Keratinocyte (primary cell): ENCODE measurements at regions not wholly inside any gene's neighbourhood (a gene's known extent, or its start where the extent isn't known, plus 50 kb on each side); places are given as distances from the start of the nearest gene placed in this dataset.

Experiments
- DNase-seq: peaks from one replicate; pipeline ENCODE4 v3.0.0-alpha.2; 2011; ENCODE audit warnings: low read depth, missing footprints, low spot score
- FAIRE-seq: peaks from 2 replicates; lab custom pipeline; 2011; peaks lifted over from hg19 to GRCh38; lab: Jason Lieb, UNC
- H2AFZ ChIP-seq: 2 replicates; pipeline ENCODE4 v1.6.0; 2012; ENCODE audit warnings: low read length, control low read depth, inconsistent platforms; ENCODE audit not compliant: control insufficient read depth
- H3K27ac ChIP-seq: 2 replicates; pipeline ENCODE4 v1.5.1; 2011; ENCODE audit warnings: low read length; ENCODE audit not compliant: control insufficient read depth, insufficient read depth
- H3K27me3 ChIP-seq: 3 replicates; pipeline ENCODE4 v1.6.0; 2011; ENCODE audit warnings: low read length; ENCODE audit not compliant: control insufficient read depth, insufficient read depth; ENCODE audit errors: extremely low read depth
- H3K36me3 ChIP-seq, 2 experiments: 2 replicates in 1 of 2; 3 replicates in 1 of 2; pipeline ENCODE4 v1.5.1; 2011; ENCODE audit warnings: low read length in 2 of 2, mild to moderate bottlenecking in 1 of 2; ENCODE audit not compliant: control insufficient read depth in 2 of 2, insufficient read depth in 2 of 2; ENCODE audit errors: extremely low read depth in 1 of 2
- H3K4me1 ChIP-seq: 3 replicates; pipeline ENCODE4 v1.5.1; 2011; ENCODE audit warnings: low read length; ENCODE audit not compliant: control insufficient read depth, insufficient read depth; ENCODE audit errors: extremely low read depth
- H3K4me2 ChIP-seq: 3 replicates; pipeline ENCODE4 v1.6.0; 2011; ENCODE audit warnings: low read depth, low read length; ENCODE audit not compliant: control insufficient read depth, insufficient read depth; ENCODE audit errors: extremely low read depth
- H3K4me3 ChIP-seq, 3 experiments: fragments of 200-600 bp in 1 of 3; sonication (generic) in 1 of 3; 2 replicates in 2 of 3; 3 replicates in 1 of 3; pipeline ENCODE4 v1.5.1; 2011 to 2016; ENCODE audit warnings: low read length in 3 of 3, mild to moderate bottlenecking in 3 of 3, control low read depth in 2 of 3, inconsistent platforms in 1 of 3, low read depth in 1 of 3, mixed read lengths in 1 of 3, mixed run types in 1 of 3, moderate library complexity in 1 of 3; ENCODE audit not compliant: control insufficient read depth in 2 of 3, insufficient read depth in 2 of 3; ENCODE audit errors: extremely low read depth in 1 of 3
- H3K79me2 ChIP-seq: 2 replicates; pipeline ENCODE4 v1.6.0; 2012; ENCODE audit warnings: low read length; ENCODE audit not compliant: control insufficient read depth, insufficient read depth
- H3K9ac ChIP-seq: 3 replicates; pipeline ENCODE4 v1.6.0; 2011; ENCODE audit warnings: low read length; ENCODE audit not compliant: control insufficient read depth, insufficient read depth; ENCODE audit errors: extremely low read depth
- H3K9me1 ChIP-seq: 3 replicates; pipeline ENCODE4 v1.6.0; 2011; ENCODE audit warnings: low read length; ENCODE audit not compliant: control insufficient read depth, insufficient read depth; ENCODE audit errors: extremely low read depth
- H3K9me3 ChIP-seq: 2 replicates; pipeline ENCODE4 v1.5.1; 2012; ENCODE audit warnings: low read depth, low read length; ENCODE audit not compliant: control insufficient read depth
- H4K20me1 ChIP-seq: 3 replicates; pipeline ENCODE4 v1.6.0; 2011; ENCODE audit warnings: low read length; ENCODE audit not compliant: control insufficient read depth, insufficient read depth; ENCODE audit errors: extremely low read depth
- EZH2 ChIP-seq: IDR thresholded peaks from one replicate; pipeline ENCODE4 v1.6.1; 2012; ENCODE audit warnings: inconsistent platforms, mild to moderate bottlenecking, low read length, moderate library complexity
- dilution Hi-C: fragments of 300-500 bp; cut with MboI; formaldehyde crosslinking; loops from one replicate; pipeline ENCODE4 v1.7.0; 2020; ENCODE audit warnings: low sequenced_read_pairs; ENCODE audit not compliant: extremely low pct_ligation_motif_present
- TF ChIP-seq, protein P1 (sequence below), 3 experiments: IDR thresholded peaks in 1 of 3; conservative IDR thresholded peaks in 1 of 3; optimal IDR thresholded peaks in 1 of 3; 2 replicates in 2 of 3; 3 replicates in 1 of 3; pipeline versions ENCODE3 to v1.5.1; 2011; ENCODE audit warnings: low read length in 3 of 3, mild to moderate bottlenecking in 3 of 3, moderate library complexity in 2 of 3, control low read depth in 1 of 3, inconsistent platforms in 1 of 3; ENCODE audit not compliant: insufficient read depth in 2 of 3; ENCODE audit errors: extremely low read depth in 1 of 3

GRCh38 chrX:147846676-147847075 lies 65.0 kb upstream of the FMR1 start:
- H4K20me1 ChIP-seq, result no peaks in the 10 kb centered on the region
- TF ChIP-seq, protein P1, sequence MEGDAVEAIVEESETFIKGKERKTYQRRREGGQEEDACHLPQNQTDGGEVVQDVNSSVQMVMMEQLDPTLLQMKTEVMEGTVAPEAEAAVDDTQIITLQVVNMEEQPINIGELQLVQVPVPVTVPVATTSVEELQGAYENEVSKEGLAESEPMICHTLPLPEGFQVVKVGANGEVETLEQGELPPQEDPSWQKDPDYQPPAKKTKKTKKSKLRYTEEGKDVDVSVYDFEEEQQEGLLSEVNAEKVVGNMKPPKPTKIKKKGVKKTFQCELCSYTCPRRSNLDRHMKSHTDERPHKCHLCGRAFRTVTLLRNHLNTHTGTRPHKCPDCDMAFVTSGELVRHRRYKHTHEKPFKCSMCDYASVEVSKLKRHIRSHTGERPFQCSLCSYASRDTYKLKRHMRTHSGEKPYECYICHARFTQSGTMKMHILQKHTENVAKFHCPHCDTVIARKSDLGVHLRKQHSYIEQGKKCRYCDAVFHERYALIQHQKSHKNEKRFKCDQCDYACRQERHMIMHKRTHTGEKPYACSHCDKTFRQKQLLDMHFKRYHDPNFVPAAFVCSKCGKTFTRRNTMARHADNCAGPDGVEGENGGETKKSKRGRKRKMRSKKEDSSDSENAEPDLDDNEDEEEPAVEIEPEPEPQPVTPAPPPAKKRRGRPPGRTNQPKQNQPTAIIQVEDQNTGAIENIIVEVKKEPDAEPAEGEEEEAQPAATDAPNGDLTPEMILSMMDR (optimal IDR thresholded peaks at IDR 0.05 in 1 of 3, IDR thresholded peaks at IDR 0.05 in 1 of 3, conservative IDR thresholded peaks at IDR 0.05 in 1 of 3; ENCODE audit: extremely low read depth in 1 of 3, insufficient read depth in 2 of 3, low read length in 3 of 3), result no peak
- TF ChIP-seq EZH2, result no peak
- H3K27me3 ChIP-seq, result no peaks in the 10 kb centered on the region
- FAIRE-seq, result no peak
- no peaks in the 10 kb centered on the region for H3K9me1 ChIP-seq
- no peak overlapping the region for H2AFZ ChIP-seq
- H3K79me2 ChIP-seq, result no peaks in the 10 kb centered on the region
- no peaks in the 10 kb centered on the region for H3K36me3 ChIP-seq
- DNase-seq, result no peak
- no peak overlapping the region for H3K4me3 ChIP-seq
- H3K27ac ChIP-seq, result no peak overlapping the region
- no peaks in the 10 kb centered on the region for H3K4me1 ChIP-seq
- H3K9me3 ChIP-seq, result no peaks in the 10 kb centered on the region
- no peak overlapping the region for H3K4me2 ChIP-seq
- no peak overlapping the region for H3K9ac ChIP-seq
- dilution Hi-C loops, result no loop called here

DNA sequence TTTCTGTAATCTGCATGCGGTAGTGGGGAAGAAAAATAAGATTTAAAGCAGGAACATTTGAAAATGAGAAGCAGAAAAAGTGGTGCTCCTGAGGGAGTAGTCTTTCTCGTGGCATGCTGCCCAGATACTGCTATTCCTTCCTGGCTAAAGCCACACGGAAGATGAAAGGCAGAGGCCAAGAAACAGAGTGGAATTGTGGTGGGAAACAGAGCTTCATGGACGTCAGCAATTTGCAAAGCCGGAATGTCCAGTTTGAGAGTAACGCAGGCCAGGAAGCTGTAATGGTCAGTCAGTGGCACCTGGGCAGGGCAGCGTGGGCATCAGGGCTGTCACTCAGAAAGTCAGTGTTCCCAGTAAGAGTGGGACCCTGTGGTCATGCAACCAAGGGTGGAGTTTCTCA lies 63.7 kb upstream of the FMR1 start:
- no peaks in the 10 kb centered on the region for H3K27me3 ChIP-seq
- DNase-seq, result no peak
- dilution Hi-C loops, result no loop called here
- H3K36me3 ChIP-seq, result no peaks in the 10 kb centered on the region
- H3K9me3 ChIP-seq, result no peaks in the 10 kb centered on the region
- no peak overlapping the region for H3K4me2 ChIP-seq
- H3K9ac ChIP-seq, result no peak overlapping the region
- H3K9me1 ChIP-seq, result no peaks in the 10 kb centered on the region
- H3K4me1 ChIP-seq, result no peaks in the 10 kb centered on the region
- no peaks in the 10 kb centered on the region for H4K20me1 ChIP-seq
- no peak overlapping the region for H2AFZ ChIP-seq
- no peak overlapping the region for H3K27ac ChIP-seq
- no peaks in the 10 kb centered on the region for H3K79me2 ChIP-seq
- no peak overlapping the region for H3K4me3 ChIP-seq
- FAIRE-seq, result no peak
- no peak for TF ChIP-seq EZH2
- TF ChIP-seq, protein P1 (optimal IDR thresholded peaks at IDR 0.05 in 1 of 3, IDR thresholded peaks at IDR 0.05 in 1 of 3, conservative IDR thresholded peaks at IDR 0.05 in 1 of 3; ENCODE audit: extremely low read depth in 1 of 3, insufficient read depth in 2 of 3, low read length in 3 of 3), result no peak
